Activated T-cell treated with anti-CD3 and anti-CD28 coated beads, Interleukin-2, amount 50 U/mL, for 72 hours (primary cell): ENCODE measurements at regions not wholly inside any gene's neighbourhood (a gene's known extent, or its start where the extent isn't known, plus 50 kb on each side); places are given as distances from the start of the nearest gene placed in this dataset.
"Not testable (repeated sequence)": the region's sequence is repeated elsewhere in the genome, so short reads cannot be mapped to it uniquely, and the experiment has no call there.

Experiments used
- ATAC-seq, 2 donors: fragments of 150-1000 bp; cut with Tn5 transposase; replicated peaks in 1 of 2; 2 replicates each; pipeline ENCODE4 v1.10.0; 2021; ENCODE audit warnings: moderate library complexity in 2 of 2, mild to moderate bottlenecking in 1 of 2
- DNase-seq, 2 donors: peaks; one replicate each; pipeline ENCODE4 v3.0.0; 2021 to 2022; ENCODE audit warnings: mixed read lengths in 1 of 2
- H3K27ac Mint-ChIP-seq: one replicate; pipeline ENCODE4 v1.8.0; 2022; ENCODE audit warnings: mild to moderate bottlenecking, moderate library complexity, mixed read lengths
- H3K27me3 Mint-ChIP-seq: one replicate; pipeline ENCODE4 v1.8.0; 2022; ENCODE audit warnings: low read depth, mixed read lengths
- H3K36me3 Mint-ChIP-seq, 2 donors: one replicate each; pipeline ENCODE4 v1.8.0; 2022; ENCODE audit warnings: mixed read lengths in 2 of 2, mild to moderate bottlenecking in 1 of 2; ENCODE audit not compliant: insufficient read depth in 2 of 2
- H3K4me1 Mint-ChIP-seq: one replicate; pipeline ENCODE4 v1.8.0; 2022; ENCODE audit warnings: low read depth, mixed read lengths
- H3K4me3 Mint-ChIP-seq, 2 donors: one replicate each; pipeline ENCODE4 v1.8.0; 2022; ENCODE audit warnings: mild to moderate bottlenecking in 2 of 2, mixed read lengths in 2 of 2, moderate library complexity in 2 of 2
- H3K9me3 Mint-ChIP-seq, 2 donors: one replicate each; pipeline ENCODE4 v1.8.0; 2022; ENCODE audit warnings: mixed read lengths in 2 of 2

GRCh38 chrX:37904833-37905232 lies 57.5 kb upstream of the DYNLT3 start:
- Mint-ChIP-seq H3K27me3 (peaks cover 55% of the 10 kb centered on the region), H3K36me3 (no peaks in the 10 kb centered on the region), H3K4me3 (peak overlapping the region; percentile 17 to 41), H3K27ac (no peak overlapping the region), H3K9me3 (peaks cover 1 to 2% of the 10 kb centered on the region in 2 donors), H3K4me1 (peaks cover 5% of the 10 kb centered on the region)
- DNase-seq (no peak), ATAC-seq (no peak)

- DNase-seq (peak; percentile 8 to 16), ATAC-seq (peak; percentile 53 to 69)
- Mint-ChIP-seq H3K36me3 (no peaks in the 10 kb centered on the region), H3K27ac (no peak overlapping the region), H3K27me3 (peaks cover 55% of the 10 kb centered on the region), H3K4me3 (peak overlapping the region; percentile 43 to 45), H3K9me3 (peaks cover 1 to 2% of the 10 kb centered on the region in 2 donors), H3K4me1 (peaks cover 5% of the 10 kb centered on the region)
Measured at GRCh38 chrX:37905436-37906147, 58.2 kb upstream of the DYNLT3 start.

- Mint-ChIP-seq H3K36me3 (no peaks in the 10 kb centered on the region), H3K4me3 (peak overlapping the region; percentile 43 to 45), H3K4me1 (peaks cover 5% of the 10 kb centered on the region), H3K9me3 (peaks cover 1 to 2% of the 10 kb centered on the region in 2 donors), H3K27me3 (peaks cover 54% of the 10 kb centered on the region), H3K27ac (no peak overlapping the region)
- ATAC-seq (no peak), DNase-seq (no peak)
Measured at GRCh38 chrX:37906357-37906756, 59.0 kb upstream of the DYNLT3 start.

- DNase-seq (no peak), ATAC-seq (no peak)
- no peak overlapping the region for H3K27ac Mint-ChIP-seq
- H3K4me1 Mint-ChIP-seq, result peaks cover under 1% of the 10 kb centered on the region
- H3K27me3 Mint-ChIP-seq, result peaks cover 37% of the 10 kb centered on the region
- no peaks in the 10 kb centered on the region for H3K9me3 Mint-ChIP-seq
- H3K4me3 Mint-ChIP-seq, result no peak overlapping the region
- H3K36me3 Mint-ChIP-seq, result no peaks in the 10 kb centered on the region
Measured at GRCh38 chrX:37910186-37910585, 62.8 kb upstream of the DYNLT3 start.

- Mint-ChIP-seq H3K4me3 (no peak overlapping the region), H3K27me3 (peaks cover 34% of the 10 kb centered on the region), H3K4me1 (no peaks in the 10 kb centered on the region), H3K36me3 (no peaks in the 10 kb centered on the region), H3K27ac (no peak overlapping the region), H3K9me3 (no peaks in the 10 kb centered on the region)
- DNase-seq (no peak), ATAC-seq (peak in 1 of 2 donors; percentile 30)
Measured at GRCh38 chrX:37912304-37912703, 64.9 kb upstream of the DYNLT3 start.

- DNase-seq (no peak), ATAC-seq (no peak)
- H3K36me3 Mint-ChIP-seq, result no peaks in the 10 kb centered on the region
- H3K27ac Mint-ChIP-seq, result no peak overlapping the region
- H3K27me3 Mint-ChIP-seq, result peaks cover 36% of the 10 kb centered on the region
- H3K4me3 Mint-ChIP-seq, result no peak overlapping the region
- no peaks in the 10 kb centered on the region for H3K4me1 Mint-ChIP-seq
- H3K9me3 Mint-ChIP-seq, result no peaks in the 10 kb centered on the region
Measured at GRCh38 chrX:37912777-37913176, 65.4 kb upstream of the DYNLT3 start.

- ATAC-seq (no peak), DNase-seq (no peak)
- H3K4me3 Mint-ChIP-seq, result no peak overlapping the region
- peaks cover 40% of the 10 kb centered on the region for H3K27me3 Mint-ChIP-seq
- no peaks in the 10 kb centered on the region for H3K4me1 Mint-ChIP-seq
- H3K36me3 Mint-ChIP-seq, result no peaks in the 10 kb centered on the region
- H3K9me3 Mint-ChIP-seq, result peaks cover 0 to 4% of the 10 kb centered on the region in 2 donors
- H3K27ac Mint-ChIP-seq, result no peak overlapping the region
Measured at GRCh38 chrX:37918168-37918567, 70.8 kb upstream of the DYNLT3 start.

- ATAC-seq, result no peak
- H3K4me3 Mint-ChIP-seq, result no peak overlapping the region
- H3K9me3 Mint-ChIP-seq, result peaks cover 0 to 4% of the 10 kb centered on the region in 2 donors
- DNase-seq, result no peak
- peaks cover 40% of the 10 kb centered on the region for H3K27me3 Mint-ChIP-seq
- no peaks in the 10 kb centered on the region for H3K4me1 Mint-ChIP-seq
- no peak overlapping the region for H3K27ac Mint-ChIP-seq
- H3K36me3 Mint-ChIP-seq, result no peaks in the 10 kb centered on the region
Measured at GRCh38 chrX:37918703-37919102, 71.3 kb upstream of the DYNLT3 start.

- ATAC-seq, result no peak
- H3K27me3 Mint-ChIP-seq, result peaks cover 28% of the 10 kb centered on the region
- no peak for DNase-seq
- H3K4me1 Mint-ChIP-seq, result peaks cover 4% of the 10 kb centered on the region
- no peak overlapping the region for H3K27ac Mint-ChIP-seq
- H3K4me3 Mint-ChIP-seq, result no peak overlapping the region
- no peaks in the 10 kb centered on the region for H3K36me3 Mint-ChIP-seq
- peaks cover 0 to 4% of the 10 kb centered on the region in 2 donors for H3K9me3 Mint-ChIP-seq
Measured at GRCh38 chrX:37921758-37922157, 74.4 kb upstream of the DYNLT3 start.

GRCh38 chrX:37922928-37923327 lies 75.6 kb upstream of the DYNLT3 start:
- H3K27me3 Mint-ChIP-seq, result peaks cover 17% of the 10 kb centered on the region
- peaks cover 0 to 4% of the 10 kb centered on the region in 2 donors for H3K9me3 Mint-ChIP-seq
- no peaks in the 10 kb centered on the region for H3K36me3 Mint-ChIP-seq
- DNase-seq (no peak), ATAC-seq (no peak)
- H3K4me1 Mint-ChIP-seq, result peaks cover 5% of the 10 kb centered on the region
- no peak overlapping the region for H3K4me3 Mint-ChIP-seq
- H3K27ac Mint-ChIP-seq, result no peak overlapping the region

- H3K9me3 Mint-ChIP-seq, H3K4me1 Mint-ChIP-seq, H3K27ac Mint-ChIP-seq, DNase-seq, H3K4me3 Mint-ChIP-seq, ATAC-seq, H3K36me3 Mint-ChIP-seq: not testable (repeated sequence)
- peaks cover 12% of the 10 kb centered on the region for H3K27me3 Mint-ChIP-seq
Measured at GRCh38 chrX:37925761-37926160, 78.4 kb upstream of the DYNLT3 start.

- Mint-ChIP-seq H3K4me3 (no peak overlapping the region), H3K27ac (peak overlapping the region; percentile 63), H3K36me3 (no peaks in the 10 kb centered on the region), H3K9me3 (no peaks in the 10 kb centered on the region), H3K27me3 (peaks cover 8% of the 10 kb centered on the region), H3K4me1 (peaks cover 5% of the 10 kb centered on the region)
- no peak for ATAC-seq
- no peak for DNase-seq
Measured at GRCh38 chrX:37926700-37927099, 79.3 kb upstream of the DYNLT3 start.

GRCh38 chrX:37942170-37942569 lies 64.2 kb upstream of the SYTL5 start:
- Mint-ChIP-seq H3K4me1 (no peaks in the 10 kb centered on the region), H3K27ac (no peak overlapping the region), H3K9me3 (no peaks in the 10 kb centered on the region), H3K36me3 (no peaks in the 10 kb centered on the region), H3K27me3 (peaks cover 28% of the 10 kb centered on the region), H3K4me3 (no peak overlapping the region)
- ATAC-seq, result no peak
- DNase-seq, result no peak
